GM23248 (cell line): ENCODE measurements at regions not wholly inside any gene's neighbourhood (a gene's known extent, or its start where the extent isn't known, plus 50 kb on each side); places are given as distances from the start of the nearest gene placed in this dataset.

Source experiments
- DNase-seq: peaks from one replicate; pipeline ENCODE4 v3.0.0-alpha.2; 2015
- H2AFZ ChIP-seq: fragments of 200-600 bp; sonication (generic); 2 replicates; pipeline ENCODE4 v1.6.1; 2016; ENCODE audit warnings: antibody characterized with exemption
- H3F3A ChIP-seq: fragments of 200-600 bp; sonication (generic); 2 replicates; pipeline ENCODE4 v1.6.1; 2016; ENCODE audit warnings: mild to moderate bottlenecking, antibody characterized with exemption, mixed run types; ENCODE audit not compliant: insufficient read depth
- H3K27ac ChIP-seq: fragments of 200-600 bp; sonication (generic); 2 replicates; pipeline ENCODE4 v1.5.1; 2016; ENCODE audit warnings: mild to moderate bottlenecking
- H3K27me3 ChIP-seq: fragments of 200-600 bp; sonication (generic); replicated peaks from 2 replicates; pipeline ENCODE4 v1.6.1; 2016; ENCODE audit warnings: mild to moderate bottlenecking; ENCODE audit not compliant: insufficient read depth
- H3K36me3 ChIP-seq: fragments of 200-600 bp; sonication (generic); 2 replicates; pipeline ENCODE4 v1.6.1; 2016; ENCODE audit warnings: low read depth, mild to moderate bottlenecking
- H3K4me1 ChIP-seq: fragments of 200-600 bp; sonication (generic); 2 replicates; pipeline ENCODE4 v1.6.1; 2016; ENCODE audit warnings: mild to moderate bottlenecking; ENCODE audit not compliant: insufficient read depth
- H3K4me2 ChIP-seq: fragments of 200-600 bp; sonication (generic); one replicate; pipeline ENCODE4 v1.6.1; 2016; ENCODE audit warnings: mild to moderate bottlenecking; ENCODE audit not compliant: unreplicated experiment
- H3K4me3 ChIP-seq: fragments of 200-600 bp; sonication (generic); 2 replicates; pipeline ENCODE4 v1.5.1; 2016; ENCODE audit warnings: mild to moderate bottlenecking
- H3K79me2 ChIP-seq: fragments of 200-600 bp; sonication (generic); 2 replicates; pipeline ENCODE4 v1.6.1; 2016; ENCODE audit warnings: mild to moderate bottlenecking; ENCODE audit not compliant: insufficient read depth
- H3K9ac ChIP-seq: fragments of 200-600 bp; sonication (generic); 2 replicates; pipeline ENCODE4 v1.6.1; 2016; ENCODE audit warnings: mild to moderate bottlenecking
- H3K9me2 ChIP-seq: fragments of 200-600 bp; sonication (generic); 2 replicates; pipeline ENCODE4 v1.6.1; 2016; ENCODE audit warnings: mixed run types, mild to moderate bottlenecking, moderate library complexity; ENCODE audit not compliant: insufficient read depth
- H3K9me3 ChIP-seq: fragments of 200-600 bp; sonication (generic); one replicate; pipeline ENCODE4 v1.6.1; 2017; ENCODE audit warnings: low read depth
- H4K20me1 ChIP-seq: fragments of 200-600 bp; sonication (generic); 2 replicates; pipeline ENCODE4 v1.6.0; 2016; ENCODE audit not compliant: insufficient read depth
- EZH2 ChIP-seq: fragments of 200-600 bp; sonication (generic); IDR thresholded peaks from 2 replicates; pipeline ENCODE4 v1.6.1; 2018; ENCODE audit warnings: antibody characterized with exemption, mild to moderate bottlenecking; ENCODE audit not compliant: insufficient read depth, poor library complexity, severe bottlenecking
- EZH2phosphoT487 ChIP-seq: fragments of 200-600 bp; sonication (generic); IDR thresholded peaks from 2 replicates; pipeline ENCODE4 v1.6.1; 2018; ENCODE audit warnings: antibody characterized with exemption, moderate library complexity, mild to moderate bottlenecking, low read depth; ENCODE audit not compliant: insufficient read depth
- WGBS, 2 experiments: methylation state at CpG; one replicate each; pipeline ENCODE4 v1.1.6; 2015 to 2017; ENCODE audit warnings: low lambda C conversion rate in 2 of 2, low coverage in 1 of 2; ENCODE audit errors: missing lambda C conversion rate in 2 of 2; 5-methylcytosine and 5-hydroxymethylcytosine counted together
- in situ Hi-C: fragments of 300-500 bp; cut with MboI; formaldehyde crosslinking; loops from 2 replicates; pipeline ENCODE4 v1.15.0; 2020

DNA sequence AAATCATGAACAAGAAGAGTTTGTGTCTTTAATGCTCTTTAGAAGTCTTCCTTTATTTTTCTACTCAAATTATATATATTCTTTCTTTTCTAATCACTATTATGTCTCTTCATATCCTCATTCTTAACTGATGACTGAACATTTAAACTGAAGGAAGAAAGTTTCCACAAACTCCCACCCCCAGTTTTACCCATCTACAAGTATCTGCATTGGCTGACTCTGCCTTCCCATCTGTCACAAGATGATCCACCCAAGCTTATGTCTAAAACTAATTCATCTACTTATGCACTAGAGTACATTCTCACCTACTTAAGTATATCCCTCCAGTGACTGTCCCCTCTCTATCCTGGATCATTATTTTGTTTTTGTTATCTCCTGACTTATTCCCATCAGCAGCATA, 344.5 kb downstream of the PRR16 start:
- no peak overlapping the region for H3K27ac ChIP-seq

DNA sequence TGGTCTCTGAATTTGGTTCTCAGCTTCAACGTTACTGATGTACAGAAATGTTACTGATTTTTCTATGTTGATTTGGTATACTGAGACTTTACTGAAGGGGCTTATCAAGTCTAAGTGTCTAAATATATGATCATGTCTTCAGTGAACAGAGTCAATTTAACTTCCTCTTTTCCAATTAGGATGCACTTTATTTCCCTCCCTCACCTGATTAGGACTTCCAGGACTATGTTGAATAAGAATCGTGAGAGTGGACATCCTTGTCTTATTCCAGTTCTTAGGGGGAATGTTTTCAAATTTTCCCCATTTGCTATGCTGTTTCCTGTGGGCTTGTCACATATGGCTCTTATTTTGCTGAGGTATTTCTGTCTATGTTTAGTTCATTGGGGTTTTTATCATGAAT, 349.5 kb downstream of the PRR16 start:
- peaks cover 5% of the 10 kb centered on the region for H3K4me1 ChIP-seq
- H3K9me3 ChIP-seq = no peaks in the 10 kb centered on the region
- H3K9me2 ChIP-seq = no peaks in the 10 kb centered on the region
- 84 to 86% methylated on average over 2 of the region's 2 CpGs for WGBS, 2 experiments
- no peak overlapping the region for H3K4me2 ChIP-seq
- H2AFZ ChIP-seq = no peak overlapping the region
- no peak for DNase-seq
- H4K20me1 ChIP-seq = no peaks in the 10 kb centered on the region
- H3K79me2 ChIP-seq = no peaks in the 10 kb centered on the region
- no peak overlapping the region for H3K4me3 ChIP-seq
- no peak overlapping the region for H3K27ac ChIP-seq
- H3K36me3 ChIP-seq = no peaks in the 10 kb centered on the region
- no peaks in the 10 kb centered on the region for H3K27me3 ChIP-seq
- H3F3A ChIP-seq = no peaks in the 10 kb centered on the region
- in situ Hi-C loops = loop anchor here (25.0 kb wide), 2 partner anchors 876 to 1351 kb away; partner anchors contain the start of gene HSD17B4
- TF ChIP-seq EZH2phosphoT487 (no peak), EZH2 (no peak)
- no peak overlapping the region for H3K9ac ChIP-seq

More for the DNA sequence above, 344.5 kb downstream of the PRR16 start:
- no peaks in the 10 kb centered on the region for H3K9me2 ChIP-seq
- no peaks in the 10 kb centered on the region for H3K36me3 ChIP-seq
- H3K27me3 ChIP-seq = no peaks in the 10 kb centered on the region
- no peak overlapping the region for H2AFZ ChIP-seq
- H3K4me2 ChIP-seq = peak overlapping the region; percentile 19
- no peaks in the 10 kb centered on the region for H3K9me3 ChIP-seq
- H3F3A ChIP-seq = peaks cover 5% of the 10 kb centered on the region; the same call in 1 of the 2 replicates
- H3K4me3 ChIP-seq = no peak overlapping the region
- in situ Hi-C loops = loop anchor here (10.0 to 25.0 kb wide), 3 partner anchors 344 to 1346 kb away; partner anchors contain the start of genes HSD17B4 and PRR16
- no peak overlapping the region for H3K9ac ChIP-seq
- no peak for DNase-seq
- H3K4me1 ChIP-seq = peaks cover 21% of the 10 kb centered on the region
- TF ChIP-seq EZH2 (no peak), EZH2phosphoT487 (no peak)
- H3K79me2 ChIP-seq = no peaks in the 10 kb centered on the region
- H4K20me1 ChIP-seq = no peaks in the 10 kb centered on the region

DNA sequence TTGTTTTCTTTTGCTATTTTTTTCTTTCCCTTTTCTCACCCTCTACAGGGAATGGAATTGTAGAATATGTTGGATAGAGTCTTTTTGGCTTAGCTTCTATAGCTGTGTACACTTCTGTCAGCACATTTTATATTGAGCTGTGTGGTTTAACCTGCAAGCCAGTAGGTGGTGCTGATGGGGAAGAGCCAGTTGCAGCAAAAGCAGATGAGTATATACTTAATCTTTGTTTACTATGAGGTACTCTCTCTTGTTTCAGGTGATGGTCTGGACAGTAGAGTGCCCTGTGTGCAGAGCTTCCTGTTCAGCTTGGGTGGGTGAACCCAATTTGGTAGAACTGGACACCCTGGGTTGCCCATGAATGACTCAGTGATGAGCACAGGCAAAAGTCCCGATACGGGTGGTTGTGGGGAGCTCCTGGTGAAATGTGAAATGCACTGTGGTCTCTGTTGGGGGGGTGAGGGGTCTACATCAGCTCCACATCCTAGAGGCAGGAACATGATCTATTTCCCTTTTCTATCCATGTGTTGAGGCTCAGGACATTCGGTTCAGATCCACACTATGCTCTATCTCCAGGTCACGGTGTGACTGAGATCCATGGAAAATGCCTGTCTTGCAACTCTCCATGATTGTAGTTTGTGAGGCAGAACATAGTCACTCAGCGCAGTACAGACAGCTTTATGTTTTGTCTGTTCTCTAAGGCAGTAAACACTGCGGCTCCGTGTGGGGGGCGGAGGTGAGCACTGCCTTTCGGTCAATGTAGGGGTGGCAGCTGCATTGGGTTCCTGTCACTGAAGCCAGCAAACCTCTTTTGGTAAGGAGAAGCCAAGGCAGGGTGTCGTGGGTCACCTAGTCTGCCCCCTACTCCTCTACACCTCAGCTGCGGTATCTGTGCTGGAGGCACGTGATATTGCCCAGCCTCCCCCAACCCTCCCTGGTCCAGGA, 353.2 kb downstream of the PRR16 start:
- TF ChIP-seq EZH2 = no peak
- TF ChIP-seq EZH2phosphoT487 = no peak
- Histone ChIP-seq H3K9me3 (no peaks in the 10 kb centered on the region), H4K20me1 (no peaks in the 10 kb centered on the region), H3K9ac (no peak overlapping the region), H3K79me2 (no peaks in the 10 kb centered on the region), H2AFZ (no peak overlapping the region), H3K4me2 (no peak overlapping the region), H3K4me3 (no peak overlapping the region), H3K9me2 (no peaks in the 10 kb centered on the region), H3K36me3 (no peaks in the 10 kb centered on the region), H3F3A (no peaks in the 10 kb centered on the region), H3K4me1 (no peaks in the 10 kb centered on the region), H3K27me3 (no peaks in the 10 kb centered on the region), H3K27ac (no peak overlapping the region)
- peak; percentile 52 for DNase-seq
- in situ Hi-C loops = loop anchor here (25.0 kb wide), 2 partner anchors 880 to 1355 kb away; partner anchors contain the start of gene HSD17B4
- WGBS, 2 experiments = 85 to 96% methylated on average over 12 of the region's 12 CpGs

- H3K9me2 ChIP-seq = no peaks in the 10 kb centered on the region
- no peak for DNase-seq
Observed at GRCh38 chr5:120818128-120818527, 354.0 kb downstream of the PRR16 start.

More at GRCh38 chr5:120818128-120818527, 354.0 kb downstream of the PRR16 start:
- no peak overlapping the region for H2AFZ ChIP-seq
- in situ Hi-C loops = loop anchor here (25.0 kb wide), 2 partner anchors 881 to 1356 kb away; partner anchors contain the start of gene HSD17B4
- TF ChIP-seq EZH2phosphoT487 = no peak
- TF ChIP-seq EZH2 = no peak
- no peaks in the 10 kb centered on the region for H3K27me3 ChIP-seq
- H3K4me1 ChIP-seq = no peaks in the 10 kb centered on the region; the same call in none of the 2 replicates
- H4K20me1 ChIP-seq = no peaks in the 10 kb centered on the region
- H3K27ac ChIP-seq = no peak overlapping the region
- H3K4me3 ChIP-seq = no peak overlapping the region
- 81 to 85% methylated on average over 6 of the region's 6 CpGs for WGBS, 2 experiments
- H3K9ac ChIP-seq = no peak overlapping the region
- H3K79me2 ChIP-seq = no peaks in the 10 kb centered on the region
- H3K4me2 ChIP-seq = no peak overlapping the region
- H3F3A ChIP-seq = no peaks in the 10 kb centered on the region
- H3K36me3 ChIP-seq = no peaks in the 10 kb centered on the region
- no peaks in the 10 kb centered on the region for H3K9me3 ChIP-seq
